ENCODE measurements at regions not wholly inside any gene's neighbourhood (a gene's known extent, or its start where the extent isn't known, plus 50 kb on each side); places are given as distances from the start of the nearest gene placed in this dataset.

- ChIA-PET CTCF (interaction anchor here (0.6 kb wide), 1 partner anchor 374 kb away, joined by 3 read pairs; no protein-coding TSS in a partner anchor), POLR2A (no interaction called here)
- ATAC-seq: no peak
- Mint-ChIP-seq H3K36me3 (no peaks in the 10 kb centered on the region), H3K4me1 (no peaks in the 10 kb centered on the region), H3K27ac (no peak overlapping the region), H3K27me3 (ENCODE audit: low read depth) (no peaks in the 10 kb centered on the region; the same call in 1 of the 2 replicates), H3K4me3 (no peak overlapping the region), H3K9me3 (peaks cover 17% of the 10 kb centered on the region)
- DNase-seq (ENCODE audit: low spot score): no peak
- TF ChIP-seq OVOL2 (CRISPR knock-in tag; IDR thresholded peaks at IDR 0.05; ENCODE audit: borderline replicate concordance) (no peak), FOXJ3 (CRISPR knock-in tag; IDR thresholded peaks at IDR 0.05; ENCODE audit: borderline replicate concordance) (no peak), ZNF281 (CRISPR knock-in tag; IDR thresholded peaks at IDR 0.05) (no peak), CTCF (IDR thresholded peaks at IDR 0.05) (no peak), ELF4 (CRISPR knock-in tag; IDR thresholded peaks at IDR 0.05; ENCODE audit: low read depth) (no peak), MXD4 (CRISPR knock-in tag; IDR thresholded peaks at IDR 0.05; ENCODE audit: borderline replicate concordance) (no peak), JUN (CRISPR knock-in tag; IDR thresholded peaks at IDR 0.05) (no peak), ZNF671 (CRISPR knock-in tag; IDR thresholded peaks at IDR 0.05) (no peak), NR3C1 (CRISPR knock-in tag; conservative IDR thresholded peaks at IDR 0.05; ENCODE audit: low read depth) (no peak), ZSCAN18 (CRISPR knock-in tag; IDR thresholded peaks at IDR 0.05) (no peak), ZNF423 (CRISPR knock-in tag; IDR thresholded peaks at IDR 0.05) (no peak), PREB (CRISPR knock-in tag; IDR thresholded peaks at IDR 0.05; ENCODE audit: borderline replicate concordance) (no peak), FOXP1 (CRISPR knock-in tag; IDR thresholded peaks at IDR 0.05; ENCODE audit: borderline replicate concordance) (no peak), ATF3 (CRISPR knock-in tag; conservative IDR thresholded peaks at IDR 0.05) (no peak)
Observed at GRCh38 chr5:65094279-65094678, 325.5 kb downstream of the CWC27 start.

GRCh38 chr5:65098393-65098792 lies 329.7 kb downstream of the CWC27 start:
- Mint-ChIP-seq H3K4me3 (no peak overlapping the region), H3K27me3 (ENCODE audit: low read depth) (no peaks in the 10 kb centered on the region; the same call in none of the 2 replicates), H3K4me1 (peaks cover 22% of the 10 kb centered on the region), H3K27ac (no peak overlapping the region), H3K9me3 (peaks cover 9% of the 10 kb centered on the region), H3K36me3 (no peaks in the 10 kb centered on the region)
- DNase-seq (ENCODE audit: low spot score) (no peak), ATAC-seq (no peak)
- CTCF ChIA-PET: interaction anchor here (6.6 kb wide), 1 partner anchor 384 kb away, joined by 66 read pairs; the partner anchor contains the start of gene ADAMTS6
- POLR2A ChIA-PET: no interaction called here
- TF ChIP-seq USF1 (CRISPR knock-in tag; IDR thresholded peaks at IDR 0.05): no peak
- TF ChIP-seq ZNF317 (CRISPR knock-in tag; IDR thresholded peaks at IDR 0.05; ENCODE audit: borderline replicate concordance, low read depth): no peak
- no peak for TF ChIP-seq HMGA2 (CRISPR knock-in tag; IDR thresholded peaks at IDR 0.05)
- no peak for TF ChIP-seq FOXK1 (CRISPR knock-in tag; IDR thresholded peaks at IDR 0.05)
- TF ChIP-seq NFYB (CRISPR knock-in tag; conservative IDR thresholded peaks at IDR 0.05; ENCODE audit: low read depth): no peak
- no peak for TF ChIP-seq ZNF512 (CRISPR knock-in tag; IDR thresholded peaks at IDR 0.05; ENCODE audit: borderline replicate concordance)
- TF ChIP-seq IRF2 (CRISPR knock-in tag; IDR thresholded peaks at IDR 0.05; ENCODE audit: borderline replicate concordance, low read depth): no peak
- no peak for TF ChIP-seq HMGXB4 (CRISPR knock-in tag; IDR thresholded peaks at IDR 0.05)
- no peak for TF ChIP-seq CREB1 (CRISPR knock-in tag; IDR thresholded peaks at IDR 0.05)
- TF ChIP-seq MAX (CRISPR knock-in tag; IDR thresholded peaks at IDR 0.05): no peak
